GM20000 (cell line): ENCODE measurements at regions not wholly inside any gene's neighbourhood (a gene's known extent, or its start where the extent isn't known, plus 50 kb on each side); places are given as distances from the start of the nearest gene placed in this dataset.
A peak's percentile ranks its signal among the peaks of the same experiment; 100 is the strongest.

Experiments
- DNase-seq: peaks from one replicate; pipeline ENCODE4 v3.0.0; 2012; ENCODE audit warnings: low spot score
- TF ChIP-seq, protein P1 (sequence below): IDR thresholded peaks from 2 replicates; pipeline ENCODE4 v1.5.1; 2012; ENCODE audit warnings: mild to moderate bottlenecking, control low read depth; ENCODE audit errors: extremely low read depth, missing control alignments

DNA sequence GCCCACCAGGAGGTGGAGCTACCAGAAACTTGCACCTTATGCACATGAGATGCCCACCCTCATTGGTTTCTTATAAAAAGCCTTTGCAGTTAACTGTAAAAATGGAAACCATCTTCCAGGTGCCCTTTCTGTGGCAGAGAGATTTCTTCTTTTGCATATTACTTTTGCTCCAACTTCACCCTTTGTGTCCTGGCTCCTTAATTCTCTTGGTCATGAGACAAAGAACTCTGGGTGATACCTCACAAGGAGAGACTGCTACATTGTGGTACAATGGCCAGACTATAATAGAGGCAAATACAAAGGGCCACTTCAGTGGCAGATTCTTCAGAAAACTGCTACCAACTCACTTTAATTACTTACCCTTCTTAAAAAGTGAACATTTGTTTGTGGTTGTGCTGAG is 76.4 kb upstream of the PTER start:
- TF ChIP-seq, protein P1, sequence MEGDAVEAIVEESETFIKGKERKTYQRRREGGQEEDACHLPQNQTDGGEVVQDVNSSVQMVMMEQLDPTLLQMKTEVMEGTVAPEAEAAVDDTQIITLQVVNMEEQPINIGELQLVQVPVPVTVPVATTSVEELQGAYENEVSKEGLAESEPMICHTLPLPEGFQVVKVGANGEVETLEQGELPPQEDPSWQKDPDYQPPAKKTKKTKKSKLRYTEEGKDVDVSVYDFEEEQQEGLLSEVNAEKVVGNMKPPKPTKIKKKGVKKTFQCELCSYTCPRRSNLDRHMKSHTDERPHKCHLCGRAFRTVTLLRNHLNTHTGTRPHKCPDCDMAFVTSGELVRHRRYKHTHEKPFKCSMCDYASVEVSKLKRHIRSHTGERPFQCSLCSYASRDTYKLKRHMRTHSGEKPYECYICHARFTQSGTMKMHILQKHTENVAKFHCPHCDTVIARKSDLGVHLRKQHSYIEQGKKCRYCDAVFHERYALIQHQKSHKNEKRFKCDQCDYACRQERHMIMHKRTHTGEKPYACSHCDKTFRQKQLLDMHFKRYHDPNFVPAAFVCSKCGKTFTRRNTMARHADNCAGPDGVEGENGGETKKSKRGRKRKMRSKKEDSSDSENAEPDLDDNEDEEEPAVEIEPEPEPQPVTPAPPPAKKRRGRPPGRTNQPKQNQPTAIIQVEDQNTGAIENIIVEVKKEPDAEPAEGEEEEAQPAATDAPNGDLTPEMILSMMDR: no peak
- DNase-seq: no peak

DNA sequence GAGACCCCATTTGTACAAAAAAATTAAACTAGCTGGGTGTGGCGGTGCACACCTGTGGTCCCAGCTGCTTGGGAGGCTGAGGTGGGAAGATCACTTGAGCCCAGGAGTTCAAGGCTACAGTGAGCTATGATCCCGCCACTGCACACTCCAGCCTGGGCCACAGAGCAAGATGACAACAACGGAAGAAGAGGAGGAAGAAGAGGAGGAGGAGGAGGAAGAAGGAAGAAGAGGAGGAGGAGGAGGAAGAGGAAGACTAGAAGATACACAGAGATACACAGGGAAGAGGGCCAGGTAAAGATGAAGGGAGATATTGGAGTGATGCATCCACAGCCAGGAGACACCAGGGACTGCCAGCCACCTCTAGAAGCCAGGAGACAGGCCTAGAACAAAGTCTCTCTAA is 75.7 kb upstream of the PTER start:
- TF ChIP-seq, protein P1: no peak
- DNase-seq: no peak

DNA sequence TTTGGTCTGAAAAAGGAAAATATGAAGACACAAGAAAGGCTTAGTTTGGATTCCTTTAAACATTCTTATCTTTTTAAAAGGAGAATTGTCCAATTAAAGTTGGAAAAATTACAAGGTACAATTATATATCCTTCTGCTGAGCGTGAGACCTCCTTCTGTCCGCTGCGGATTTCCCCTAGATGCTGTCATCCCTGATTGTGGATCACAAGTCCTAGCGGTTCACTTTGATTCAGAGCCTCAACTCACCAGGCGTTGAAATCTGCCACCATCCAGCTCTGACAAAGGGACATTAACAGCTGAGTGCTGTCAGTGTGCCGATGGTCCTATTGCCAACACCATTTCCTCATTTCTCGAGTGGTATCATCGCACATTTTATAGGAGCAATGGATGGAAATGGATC is 73.1 kb upstream of the PTER start:
- TF ChIP-seq, protein P1: no peak
- DNase-seq: no peak

DNA sequence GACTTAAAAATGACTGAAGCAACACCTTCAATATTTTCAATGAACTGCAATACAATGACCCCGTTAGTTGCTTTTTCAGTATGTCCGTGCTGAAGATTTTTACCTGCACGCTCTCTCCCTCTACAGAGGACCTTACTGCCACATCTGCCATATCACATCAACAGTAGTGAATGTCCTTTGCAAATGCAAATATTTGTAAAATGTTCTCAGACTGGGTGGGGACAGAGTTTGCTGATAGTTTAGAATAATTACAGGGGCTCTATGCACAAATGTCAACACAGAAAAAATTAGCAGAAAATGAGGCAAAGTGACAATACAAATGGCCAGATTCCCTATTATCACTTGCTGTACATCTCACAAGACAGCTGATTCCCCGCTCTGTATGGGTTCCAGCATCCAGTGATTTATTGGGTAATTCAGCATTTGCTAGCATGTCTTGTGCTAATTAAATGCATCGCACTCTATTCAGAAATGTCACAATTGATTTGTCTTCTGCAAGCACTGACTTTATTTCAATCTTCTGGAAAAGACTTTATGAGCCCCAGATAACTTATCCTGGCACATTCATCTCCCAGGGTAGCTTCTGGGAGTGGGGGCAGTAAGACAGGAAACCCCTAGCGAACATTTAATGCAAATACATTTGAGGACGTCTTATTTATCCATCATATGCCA is 69.1 kb upstream of the PTER start:
- TF ChIP-seq, protein P1: no peak
- no peak for DNase-seq

DNA sequence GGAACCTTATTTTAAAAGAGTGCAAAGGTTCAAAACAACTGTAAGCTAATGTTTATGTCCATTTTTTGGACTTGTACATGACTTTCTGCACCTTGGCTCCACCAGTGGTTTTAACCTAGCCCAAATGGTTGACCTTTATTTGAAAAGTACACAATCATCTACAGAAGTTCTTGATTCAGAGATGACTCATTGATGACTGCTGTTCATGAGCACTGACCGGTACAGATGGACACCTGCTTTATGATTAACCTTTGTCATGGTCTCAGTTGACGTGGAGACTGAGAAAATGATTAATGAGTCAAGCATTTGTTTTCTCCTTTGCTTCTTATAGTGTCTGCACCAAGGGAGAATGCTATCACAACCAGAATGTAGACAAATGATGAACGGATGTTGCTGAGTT is 55.7 kb upstream of the PTER start:
- DNase-seq: peak; percentile 9
- TF ChIP-seq, protein P1: no peak

DNA sequence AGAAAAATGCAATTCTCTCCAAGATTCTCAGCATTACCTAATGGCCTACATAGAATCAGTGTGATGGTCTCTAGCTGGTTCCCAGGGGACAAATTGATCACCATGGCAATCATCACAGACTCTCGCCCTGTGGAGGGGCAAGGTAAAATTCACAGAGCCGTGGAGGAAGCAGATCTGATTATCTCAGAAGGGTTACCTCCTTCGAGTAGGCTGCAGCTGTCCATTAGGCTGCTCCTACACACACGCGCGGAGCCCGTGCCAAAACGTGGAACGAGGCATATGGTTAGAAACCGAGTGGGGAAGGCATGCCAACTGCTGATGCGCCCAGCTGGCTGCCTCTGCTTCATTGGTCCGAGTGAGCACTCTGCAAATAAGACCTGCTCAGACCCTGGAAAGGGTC is 52.8 kb upstream of the PTER start:
- TF ChIP-seq, protein P1: no peak
- no peak for DNase-seq

DNA sequence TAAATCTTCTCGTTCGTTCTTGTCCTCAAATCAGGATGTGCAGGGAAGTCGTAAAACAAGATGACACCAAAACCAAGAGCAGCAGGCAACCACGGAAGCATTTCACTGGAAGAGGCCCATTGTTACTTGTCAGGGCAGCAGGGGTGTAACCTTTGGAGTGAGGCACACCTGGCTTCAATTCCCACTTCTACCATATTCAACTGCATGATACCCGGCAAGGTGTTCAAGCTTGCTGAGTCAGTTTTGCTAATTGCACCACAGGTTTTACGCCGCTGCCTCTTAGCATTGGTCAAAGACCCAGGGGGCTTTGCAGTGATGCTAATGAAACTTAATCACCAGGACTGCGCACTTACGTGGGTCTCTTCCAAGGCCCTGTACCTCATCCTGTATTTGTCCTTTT is 50.0 kb upstream of the PTER start:
- TF ChIP-seq, protein P1: no peak
- no peak for DNase-seq
